ENCODE measurements at regions not wholly inside any gene's neighbourhood (a gene's known extent, or its start where the extent isn't known, plus 50 kb on each side); places are given as distances from the start of the nearest gene placed in this dataset.
"Not testable (repeated sequence)": the region's sequence is repeated elsewhere in the genome, so short reads cannot be mapped to it uniquely, and the experiment has no call there.

DNA sequence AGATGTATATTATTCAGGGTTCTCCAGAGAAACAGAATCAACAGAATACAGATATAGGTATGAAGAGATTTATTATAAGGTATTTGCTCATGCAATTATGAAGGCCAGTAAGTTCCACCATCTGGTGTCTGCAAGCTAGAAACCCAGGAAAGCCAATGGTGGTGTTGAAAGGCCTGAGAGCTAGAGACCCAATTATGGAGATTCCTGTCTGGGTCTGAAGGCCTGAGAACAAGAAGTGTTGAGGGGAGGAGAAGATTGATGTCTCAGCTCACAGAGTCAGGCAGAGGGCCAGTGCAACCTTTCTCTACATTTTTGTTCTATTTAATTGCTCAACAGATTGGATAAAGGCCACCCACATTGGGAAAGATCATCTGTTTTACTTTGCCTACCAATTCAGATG is 524.2 kb upstream of the CRIM1 start:
- Histone ChIP-seq H3K27me3 (ENCODE audit: insufficient read depth, low read length) (no peaks in the 10 kb centered on the region), H2AFZ (ENCODE audit: low read length, unreplicated experiment) (no peak overlapping the region), H3K4me1 (ENCODE audit: control insufficient read depth, insufficient read depth, low read length, unreplicated experiment) (no peaks in the 10 kb centered on the region), H3K79me2 (ENCODE audit: control insufficient read depth, insufficient read depth, low read length, unreplicated experiment) (no peaks in the 10 kb centered on the region), H3K36me3 (ENCODE audit: insufficient read depth, low read length) (no peaks in the 10 kb centered on the region), H3K27ac (ENCODE audit: low read depth, low read length) (no peak overlapping the region), H3K4me3 (ENCODE audit: low read depth, low read length) (no peak overlapping the region)

- no peak overlapping the region for H3K4me3 ChIP-seq (ENCODE audit: low read depth, low read length)
- no peak overlapping the region for H3K27ac ChIP-seq (ENCODE audit: low read depth, low read length)
- H3K27me3 ChIP-seq (ENCODE audit: insufficient read depth, low read length): no peaks in the 10 kb centered on the region
These were observed 524.7 kb upstream of the CRIM1 start for GRCh38 chr2:35830833-35831232.

GRCh38 chr2:35827086-35827485 is 528.5 kb upstream of the CRIM1 start:
- Histone ChIP-seq H3K4me3 (ENCODE audit: low read depth, low read length) (no peak overlapping the region), H3K4me1 (ENCODE audit: control insufficient read depth, insufficient read depth, low read length, unreplicated experiment) (no peaks in the 10 kb centered on the region), H2AFZ (ENCODE audit: low read length, unreplicated experiment) (no peak overlapping the region), H3K36me3 (ENCODE audit: insufficient read depth, low read length) (no peaks in the 10 kb centered on the region), H3K27ac (ENCODE audit: low read depth, low read length) (no peak overlapping the region), H3K27me3 (ENCODE audit: insufficient read depth, low read length) (no peaks in the 10 kb centered on the region), H3K79me2 (ENCODE audit: control insufficient read depth, insufficient read depth, low read length, unreplicated experiment) (no peaks in the 10 kb centered on the region)

More at GRCh38 chr2:35830833-35831232, 524.7 kb upstream of the CRIM1 start:
- H2AFZ ChIP-seq (ENCODE audit: low read length, unreplicated experiment): no peak overlapping the region
- no peaks in the 10 kb centered on the region for H3K4me1 ChIP-seq (ENCODE audit: control insufficient read depth, insufficient read depth, low read length, unreplicated experiment)
- H3K79me2 ChIP-seq (ENCODE audit: control insufficient read depth, insufficient read depth, low read length, unreplicated experiment): no peaks in the 10 kb centered on the region
- H3K36me3 ChIP-seq (ENCODE audit: insufficient read depth, low read length): no peaks in the 10 kb centered on the region

- H2AFZ ChIP-seq (ENCODE audit: low read length, unreplicated experiment): no peak overlapping the region
- H3K4me3 ChIP-seq (ENCODE audit: low read depth, low read length): no peak overlapping the region
- H3K36me3 ChIP-seq (ENCODE audit: insufficient read depth, low read length): no peaks in the 10 kb centered on the region
- no peaks in the 10 kb centered on the region for H3K4me1 ChIP-seq (ENCODE audit: control insufficient read depth, insufficient read depth, low read length, unreplicated experiment)
- no peaks in the 10 kb centered on the region for H3K27me3 ChIP-seq (ENCODE audit: insufficient read depth, low read length)
- no peak overlapping the region for H3K27ac ChIP-seq (ENCODE audit: low read depth, low read length)
- H3K79me2 ChIP-seq (ENCODE audit: control insufficient read depth, insufficient read depth, low read length, unreplicated experiment): no peaks in the 10 kb centered on the region
These were observed 532.9 kb upstream of the CRIM1 start for GRCh38 chr2:35822716-35823115.

GRCh38 chr2:35821675-35822074 is 533.9 kb upstream of the CRIM1 start:
- no peaks in the 10 kb centered on the region for H3K79me2 ChIP-seq (ENCODE audit: control insufficient read depth, insufficient read depth, low read length, unreplicated experiment)
- no peak overlapping the region for H3K27ac ChIP-seq (ENCODE audit: low read depth, low read length)
- no peaks in the 10 kb centered on the region for H3K36me3 ChIP-seq (ENCODE audit: insufficient read depth, low read length)
- no peaks in the 10 kb centered on the region for H3K27me3 ChIP-seq (ENCODE audit: insufficient read depth, low read length)
- no peaks in the 10 kb centered on the region for H3K4me1 ChIP-seq (ENCODE audit: control insufficient read depth, insufficient read depth, low read length, unreplicated experiment)
- H3K4me3 ChIP-seq (ENCODE audit: low read depth, low read length): no peak overlapping the region
- H2AFZ ChIP-seq (ENCODE audit: low read length, unreplicated experiment): no peak overlapping the region

GRCh38 chr2:35820391-35820790 is 535.2 kb upstream of the CRIM1 start:
- no peak overlapping the region for H3K4me3 ChIP-seq (ENCODE audit: low read depth, low read length)
- no peak overlapping the region for H2AFZ ChIP-seq (ENCODE audit: low read length, unreplicated experiment)
- no peaks in the 10 kb centered on the region for H3K27me3 ChIP-seq (ENCODE audit: insufficient read depth, low read length)
- no peaks in the 10 kb centered on the region for H3K36me3 ChIP-seq (ENCODE audit: insufficient read depth, low read length)
- no peaks in the 10 kb centered on the region for H3K79me2 ChIP-seq (ENCODE audit: control insufficient read depth, insufficient read depth, low read length, unreplicated experiment)
- no peak overlapping the region for H3K27ac ChIP-seq (ENCODE audit: low read depth, low read length)
- no peaks in the 10 kb centered on the region for H3K4me1 ChIP-seq (ENCODE audit: control insufficient read depth, insufficient read depth, low read length, unreplicated experiment)

DNA sequence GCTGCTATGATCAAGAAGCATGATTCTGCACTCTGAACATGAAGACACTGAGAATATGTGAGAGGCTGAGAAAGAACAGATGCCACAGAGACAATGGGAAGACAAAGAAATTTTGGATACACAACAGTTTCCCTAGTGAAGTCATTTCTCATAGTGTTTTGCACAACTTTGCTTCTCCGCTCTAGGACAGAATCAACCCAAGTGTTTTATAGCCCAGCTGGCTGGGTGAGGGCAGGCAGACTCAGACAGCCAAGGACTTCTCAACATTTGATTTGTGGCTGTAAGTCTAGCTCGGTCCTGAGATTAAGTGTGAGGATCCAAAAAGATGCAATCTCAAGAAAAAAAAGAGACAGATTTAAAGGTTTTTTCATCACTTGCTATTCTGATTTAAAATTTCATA is 536.5 kb upstream of the CRIM1 start:
- Histone ChIP-seq H3K27me3 (ENCODE audit: insufficient read depth, low read length) (no peaks in the 10 kb centered on the region), H3K79me2 (ENCODE audit: control insufficient read depth, insufficient read depth, low read length, unreplicated experiment) (no peaks in the 10 kb centered on the region), H3K4me3 (ENCODE audit: low read depth, low read length) (no peak overlapping the region), H3K27ac (ENCODE audit: low read depth, low read length) (no peak overlapping the region), H3K4me1 (ENCODE audit: control insufficient read depth, insufficient read depth, low read length, unreplicated experiment) (no peaks in the 10 kb centered on the region), H3K36me3 (ENCODE audit: insufficient read depth, low read length) (no peaks in the 10 kb centered on the region), H2AFZ (ENCODE audit: low read length, unreplicated experiment) (no peak overlapping the region)

DNA sequence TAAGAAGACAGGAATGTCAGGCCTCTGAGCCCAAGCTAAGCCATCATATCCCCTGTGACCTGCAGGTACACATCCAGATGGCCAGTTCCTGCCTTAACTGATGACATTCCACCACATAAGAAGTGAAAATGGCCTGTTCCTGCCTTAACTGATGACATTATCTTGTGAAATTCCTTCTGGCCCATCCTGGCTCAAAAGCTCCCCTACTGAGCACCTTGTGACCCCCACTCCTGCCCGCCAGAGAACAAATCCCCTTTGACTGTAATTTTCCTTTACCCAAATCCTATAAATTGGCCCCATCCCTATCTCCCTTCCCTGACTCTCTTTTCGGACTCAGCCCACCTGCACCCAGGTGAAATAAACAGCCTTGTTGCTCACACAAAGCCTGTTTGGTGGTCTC is 537.2 kb upstream of the CRIM1 start:
- not testable (repeated sequence) for H3K79me2 ChIP-seq (ENCODE audit: control insufficient read depth, insufficient read depth, low read length, unreplicated experiment); H3K4me1 ChIP-seq (ENCODE audit: control insufficient read depth, insufficient read depth, low read length, unreplicated experiment); H3K36me3 ChIP-seq (ENCODE audit: insufficient read depth, low read length); H3K27me3 ChIP-seq (ENCODE audit: insufficient read depth, low read length); H3K4me3 ChIP-seq (ENCODE audit: low read depth, low read length); H2AFZ ChIP-seq (ENCODE audit: low read length, unreplicated experiment); H3K27ac ChIP-seq (ENCODE audit: low read depth, low read length)

- not testable (repeated sequence) for H3K79me2 ChIP-seq (ENCODE audit: control insufficient read depth, insufficient read depth, low read length, unreplicated experiment); H3K4me1 ChIP-seq (ENCODE audit: control insufficient read depth, insufficient read depth, low read length, unreplicated experiment); H3K27me3 ChIP-seq (ENCODE audit: insufficient read depth, low read length); H3K27ac ChIP-seq (ENCODE audit: low read depth, low read length); H2AFZ ChIP-seq (ENCODE audit: low read length, unreplicated experiment); H3K36me3 ChIP-seq (ENCODE audit: insufficient read depth, low read length); H3K4me3 ChIP-seq (ENCODE audit: low read depth, low read length)
These were observed 541.0 kb upstream of the CRIM1 start for GRCh38 chr2:35814597-35814996.

GRCh38 chr2:35803126-35803525 is 552.5 kb upstream of the CRIM1 start:
- Histone ChIP-seq H3K4me1 (ENCODE audit: control insufficient read depth, insufficient read depth, low read length, unreplicated experiment) (no peaks in the 10 kb centered on the region), H3K36me3 (ENCODE audit: insufficient read depth, low read length) (no peaks in the 10 kb centered on the region), H3K4me3 (ENCODE audit: low read depth, low read length) (no peak overlapping the region), H2AFZ (ENCODE audit: low read length, unreplicated experiment) (no peak overlapping the region), H3K79me2 (ENCODE audit: control insufficient read depth, insufficient read depth, low read length, unreplicated experiment) (no peaks in the 10 kb centered on the region), H3K27me3 (ENCODE audit: insufficient read depth, low read length) (no peaks in the 10 kb centered on the region), H3K27ac (ENCODE audit: low read depth, low read length) (no peak overlapping the region)

DNA sequence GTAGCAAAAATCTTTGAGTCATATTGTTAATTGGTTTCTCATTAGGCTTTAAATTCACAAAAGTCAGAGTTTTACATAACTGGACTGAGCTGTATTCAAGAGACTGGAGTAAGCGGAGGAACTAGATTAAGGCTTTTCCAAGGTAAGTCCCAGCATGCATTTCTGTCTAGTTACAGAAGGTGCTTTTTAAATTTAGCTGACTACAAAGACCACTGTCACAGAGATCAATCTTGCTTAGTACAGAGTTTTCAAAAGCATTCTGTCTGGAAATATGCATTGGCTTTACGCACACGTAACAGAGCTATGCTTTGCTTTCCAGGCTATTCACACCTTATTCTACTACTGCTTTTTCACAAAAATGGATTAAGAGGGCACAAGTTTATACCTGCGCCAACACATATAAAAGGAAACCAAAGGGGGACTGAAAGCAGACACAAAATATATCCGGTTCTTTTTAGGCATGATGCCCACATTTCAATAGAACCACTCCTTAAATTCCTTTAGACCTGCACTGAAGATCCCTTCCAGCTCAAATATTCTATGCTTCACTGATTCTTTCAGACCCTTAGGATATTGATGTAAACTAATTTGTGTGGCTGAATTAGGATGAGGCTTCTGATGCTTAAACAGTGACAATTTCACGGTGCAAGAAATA is 560.7 kb upstream of the CRIM1 start:
- Histone ChIP-seq H3K27me3 (ENCODE audit: insufficient read depth, low read length) (no peaks in the 10 kb centered on the region), H3K79me2 (ENCODE audit: control insufficient read depth, insufficient read depth, low read length, unreplicated experiment) (no peaks in the 10 kb centered on the region), H3K4me1 (ENCODE audit: control insufficient read depth, insufficient read depth, low read length, unreplicated experiment) (no peaks in the 10 kb centered on the region), H3K4me3 (ENCODE audit: low read depth, low read length) (no peak overlapping the region), H2AFZ (ENCODE audit: low read length, unreplicated experiment) (no peak overlapping the region), H3K27ac (ENCODE audit: low read depth, low read length) (no peak overlapping the region), H3K36me3 (ENCODE audit: insufficient read depth, low read length) (no peaks in the 10 kb centered on the region)
